T47D (cell line): ENCODE measurements at regions not wholly inside any gene's neighbourhood (a gene's known extent, or its start where the extent isn't known, plus 50 kb on each side); places are given as distances from the start of the nearest gene placed in this dataset.

Experiments
- DNase-seq, 2 experiments: peaks; one replicate each; pipeline versions ENCODE4 v3.0.0 to v3.0.0-alpha.2; 2011 to 2012; ENCODE audit warnings: low read depth in 1 of 2, low spot score in 1 of 2
- JUND ChIP-seq: IDR thresholded peaks from 2 replicates; pipeline ENCODE4 v1.6.1; 2012; ENCODE audit warnings: low read depth
- in situ Hi-C: cut with HindIII; loops from 2 replicates; pipeline ENCODE4 v1.10.0; 2016; ENCODE audit warnings: low sequenced_read_pairs, low pct_unique_long_range_greater_than_20kb

- no peak for DNase-seq
- TF ChIP-seq JUND: no peak
- in situ Hi-C loops: no loop called here
These were observed 1361.6 kb upstream of the CHAC2 start for GRCh38 chr2:52405980-52406379.

DNA sequence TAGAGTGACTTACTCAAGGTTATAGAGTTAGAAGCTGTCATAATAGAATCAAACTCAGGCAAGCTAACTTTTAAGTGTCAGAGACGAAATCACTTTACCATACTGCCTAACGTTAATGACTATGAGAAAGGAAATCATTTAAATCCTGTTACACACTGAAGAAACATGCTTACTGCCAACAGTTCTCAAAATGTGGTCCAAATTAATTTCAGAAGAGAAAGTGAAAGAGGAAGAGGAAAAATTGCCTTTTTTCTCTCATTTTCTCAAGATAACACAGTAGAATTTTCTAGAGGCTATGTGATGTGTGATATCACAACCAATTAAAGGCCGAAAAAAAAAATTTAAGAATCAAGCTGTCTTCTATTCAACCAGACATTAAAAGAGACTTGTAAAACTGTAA lies 1362.7 kb upstream of the CHAC2 start:
- in situ Hi-C loops: no loop called here
- TF ChIP-seq JUND: no peak
- no peak for DNase-seq

DNA sequence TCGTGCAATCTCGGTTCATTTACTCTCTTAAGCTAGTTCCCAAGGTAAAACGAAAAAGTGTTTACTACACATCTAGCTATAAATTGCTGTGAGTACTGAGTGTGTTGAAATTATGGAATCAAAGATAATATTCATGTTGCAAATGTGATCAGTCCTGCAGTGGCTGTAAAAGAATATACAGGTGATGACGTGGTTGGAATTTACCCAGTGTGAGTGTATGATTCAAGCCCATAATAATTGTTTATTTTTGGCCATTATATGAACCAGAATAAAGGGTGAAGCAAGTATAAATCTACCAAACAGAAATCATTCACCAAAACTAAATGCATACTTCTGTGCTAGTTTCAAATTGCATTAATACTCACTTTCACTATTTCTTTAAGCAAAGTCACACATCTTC lies 1363.6 kb upstream of the CHAC2 start:
- in situ Hi-C loops: no loop called here
- no peak for TF ChIP-seq JUND

DNA sequence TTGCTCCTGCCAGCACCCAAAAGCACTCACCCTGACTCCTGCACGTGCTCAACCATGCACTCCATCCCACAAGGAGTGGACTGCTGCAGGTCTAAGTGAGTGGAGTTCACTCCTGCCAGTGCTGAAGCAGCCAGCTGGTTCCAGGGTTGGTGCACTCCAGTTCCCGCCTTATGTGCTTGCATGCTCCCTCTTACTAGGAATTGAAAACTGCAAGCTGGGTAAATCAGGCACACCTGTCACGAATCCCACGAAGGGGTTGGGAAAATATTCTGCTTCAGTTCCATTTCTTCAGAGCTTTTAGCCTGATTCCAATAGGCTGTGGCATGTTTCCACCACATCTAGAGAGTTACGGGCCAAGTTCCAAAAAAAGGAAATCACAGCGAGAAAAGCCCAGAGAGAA lies 1365.5 kb upstream of the CHAC2 start:
- in situ Hi-C loops: no loop called here
- no peak for TF ChIP-seq JUND
- DNase-seq: no peak

More for the DNA sequence above, 1363.6 kb upstream of the CHAC2 start:
- no peak for DNase-seq

DNA sequence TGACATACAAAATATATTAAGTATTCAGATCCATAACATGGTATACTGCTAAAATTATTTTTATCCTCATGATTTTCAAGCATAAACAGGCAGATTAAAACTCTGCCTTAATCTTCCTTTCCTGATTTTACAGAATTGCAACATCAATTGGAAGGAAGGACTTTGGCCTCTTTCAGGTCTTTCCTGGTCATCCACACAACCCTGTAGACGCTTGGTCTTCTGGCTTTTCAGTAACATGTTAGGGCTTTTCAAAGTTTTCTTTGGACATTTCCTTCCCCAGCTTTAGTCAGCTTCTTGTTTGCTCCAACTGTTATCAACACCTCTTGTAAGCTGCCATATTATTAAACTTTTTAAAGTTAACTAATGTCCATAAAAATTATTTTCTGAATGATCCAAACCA lies 1364.9 kb upstream of the NRXN1 start:
- TF ChIP-seq JUND: no peak
- in situ Hi-C loops: no loop called here

DNA sequence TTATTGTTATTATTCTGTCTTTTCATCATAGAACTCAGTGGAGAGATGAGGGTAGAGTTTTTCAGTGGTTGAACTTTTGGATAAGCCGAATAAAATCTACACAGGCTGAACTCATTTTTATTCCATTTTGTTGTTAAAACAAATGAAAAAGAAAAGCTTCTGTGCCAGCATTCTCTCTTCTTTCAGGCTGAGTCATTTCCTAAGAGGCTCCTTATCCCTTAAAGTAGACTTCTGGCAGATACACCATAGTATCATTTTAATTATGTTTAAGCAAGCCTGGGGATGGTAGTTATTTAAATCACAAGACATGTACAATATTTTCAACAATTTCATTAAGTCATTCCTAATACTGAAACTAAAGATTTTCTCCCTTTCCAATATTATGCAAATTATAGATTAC lies 1364.0 kb upstream of the NRXN1 start:
- in situ Hi-C loops: no loop called here

More for the DNA sequence above, 1364.9 kb upstream of the NRXN1 start:
- no peak for DNase-seq

GRCh38 chr2:52391621-52392020 lies 1359.7 kb upstream of the NRXN1 start:
- no peak for TF ChIP-seq JUND
- in situ Hi-C loops: no loop called here
- DNase-seq: no peak

More for the DNA sequence above, 1364.0 kb upstream of the NRXN1 start:
- TF ChIP-seq JUND: no peak
- no peak for DNase-seq

DNA sequence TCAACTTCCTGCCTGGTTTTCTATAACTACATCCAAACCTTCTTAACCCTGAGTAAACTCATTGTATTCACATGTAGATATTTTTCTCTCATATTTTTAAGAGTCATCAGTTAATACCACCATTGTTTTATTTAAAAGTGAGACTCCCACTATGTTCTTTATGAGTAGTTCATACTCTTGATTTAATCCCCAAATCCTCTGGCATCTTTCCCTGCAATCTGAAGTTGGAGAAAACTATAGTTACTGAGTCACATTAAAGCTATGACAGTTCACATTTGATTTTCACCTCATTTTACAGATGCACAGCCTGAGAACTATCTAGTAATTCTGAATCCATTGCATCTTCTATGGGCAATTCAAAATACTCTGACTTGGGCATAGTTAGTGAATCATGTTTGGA lies 1358.7 kb upstream of the NRXN1 start:
- DNase-seq: no peak
- in situ Hi-C loops: no loop called here
- TF ChIP-seq JUND: no peak

DNA sequence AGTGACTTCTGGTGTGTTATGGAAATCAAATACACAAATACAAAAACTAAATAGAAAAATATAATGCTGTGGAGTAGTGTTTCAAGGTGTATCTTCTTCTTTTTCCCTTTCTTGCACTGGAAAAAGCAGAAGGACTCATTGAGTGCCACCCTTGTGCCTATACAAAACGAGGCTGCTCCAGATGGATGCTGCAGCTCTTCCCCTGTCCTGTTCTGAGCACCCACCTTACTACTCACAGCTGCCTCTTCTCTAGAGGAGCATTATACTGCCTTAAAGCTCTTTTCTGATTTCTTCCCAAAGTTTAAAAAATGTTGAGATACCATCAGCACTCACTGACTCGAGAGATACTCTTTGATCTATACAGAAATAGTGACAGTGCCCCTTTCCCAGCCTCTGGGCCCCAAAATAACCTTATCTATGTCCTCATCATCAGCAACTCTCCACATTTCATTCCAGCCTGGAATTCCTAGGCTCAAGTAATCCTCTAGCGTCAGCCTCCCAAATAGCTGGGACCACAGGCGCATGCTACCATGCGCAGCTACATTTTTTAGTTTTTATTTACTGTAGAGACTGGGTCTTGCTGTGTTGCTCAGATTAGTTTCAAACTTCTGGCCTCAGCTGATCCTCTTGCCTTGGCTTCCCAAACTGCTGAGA lies 1356.1 kb upstream of the NRXN1 start:
- in situ Hi-C loops: no loop called here
- TF ChIP-seq JUND: no peak
- no peak for DNase-seq

- no peak for TF ChIP-seq JUND
- in situ Hi-C loops: no loop called here
These were observed 1354.6 kb upstream of the NRXN1 start for GRCh38 chr2:52386433-52387030.

DNA sequence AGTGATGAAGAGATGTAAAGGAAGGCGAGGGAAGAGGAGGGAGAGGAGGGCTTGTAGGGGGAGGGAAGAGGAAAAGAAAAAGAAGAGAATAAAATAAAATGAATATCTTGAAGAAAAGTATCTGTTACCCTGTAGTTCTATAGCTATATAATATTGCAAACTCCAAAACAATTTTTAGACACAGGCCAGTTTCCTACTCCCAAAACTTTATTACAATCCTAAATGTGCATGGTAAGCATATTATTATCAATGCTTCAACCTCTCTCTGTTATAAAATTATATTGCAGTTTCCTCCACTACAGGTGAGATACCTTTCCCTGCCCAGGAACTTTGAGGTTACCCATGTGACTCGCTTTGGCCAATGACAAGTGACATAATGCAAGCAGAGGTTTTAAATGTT lies 1351.6 kb upstream of the NRXN1 start:
- in situ Hi-C loops: no loop called here
- TF ChIP-seq JUND: no peak
- no peak for DNase-seq

More at GRCh38 chr2:52386433-52387030, 1354.6 kb upstream of the NRXN1 start:
- peak in 1 of 2 experiments; percentile 47 for DNase-seq

DNA sequence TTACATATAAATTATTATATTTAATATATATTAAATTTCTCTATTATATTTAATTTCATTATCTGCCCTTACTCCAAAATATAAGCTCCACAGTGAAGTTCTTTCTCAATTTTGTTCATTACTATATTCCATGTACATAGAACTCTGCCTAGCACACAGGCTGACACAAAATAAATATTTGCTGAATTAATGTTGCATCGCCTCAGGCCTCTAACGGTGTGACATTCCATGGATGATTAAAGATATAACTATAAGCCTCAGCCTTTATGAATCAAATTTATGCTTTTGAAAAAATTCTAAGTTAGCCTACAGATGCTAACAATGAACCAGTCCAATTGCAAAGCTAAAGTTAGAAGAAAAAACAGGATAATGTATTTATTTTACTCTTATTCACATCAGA lies 1337.2 kb upstream of the NRXN1 start:
- DNase-seq: peak in 1 of 2 experiments; percentile 77
- TF ChIP-seq JUND: peak; percentile 12; the same call in 1 of the 2 replicates
- in situ Hi-C loops: no loop called here

- in situ Hi-C loops: no loop called here
- peak in 1 of 2 experiments; percentile 42 for DNase-seq
- no peak for TF ChIP-seq JUND
These were observed 1336.2 kb upstream of the NRXN1 start for GRCh38 chr2:52368141-52368540.
